ENCODE measurements at regions not wholly inside any gene's neighbourhood (a gene's known extent, or its start where the extent isn't known, plus 50 kb on each side); places are given as distances from the start of the nearest gene placed in this dataset.

DNA sequence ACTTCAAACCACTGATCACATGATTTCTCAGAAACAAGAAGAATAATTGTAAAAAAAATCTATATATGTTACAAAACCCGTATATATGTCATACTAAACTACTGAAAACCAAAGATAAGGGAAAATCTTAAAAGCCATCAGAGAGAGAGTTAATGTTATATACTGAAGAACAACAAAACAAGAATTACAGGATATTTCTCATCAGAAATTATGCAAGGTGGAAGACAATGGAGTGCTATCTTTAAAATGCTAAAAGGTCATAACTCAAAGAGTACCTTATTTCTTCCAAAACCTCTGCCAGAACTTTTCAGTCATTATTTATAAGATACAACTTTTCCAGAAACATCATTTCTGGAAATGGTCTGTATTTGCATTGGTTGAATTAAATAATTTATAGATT lies 256.8 kb downstream of the RBM26 start:
- Histone ChIP-seq H3K9ac (ENCODE audit: low read length) (no peak overlapping the region), H3K27ac (ENCODE audit: low read depth, low read length, poor library complexity, severe bottlenecking) (no peak overlapping the region), H3K9me2 (ENCODE audit: low read depth, low read length) (no peaks in the 10 kb centered on the region), H2AFZ (ENCODE audit: low read length) (no peak overlapping the region), H3K4me3 (ENCODE audit: low read depth, low read length, poor library complexity, severe bottlenecking) (no peak overlapping the region), H3K27me3 (ENCODE audit: insufficient read depth, low read length) (no peaks in the 10 kb centered on the region), H4K20me1 (ENCODE audit: insufficient read depth, low read length) (no peaks in the 10 kb centered on the region), H3K4me2 (ENCODE audit: low read length) (no peak overlapping the region), H3K79me2 (ENCODE audit: insufficient read depth, low read length) (no peaks in the 10 kb centered on the region), H3F3A (ENCODE audit: insufficient read depth, low read length) (no peaks in the 10 kb centered on the region), H3K36me3 (ENCODE audit: insufficient read depth, low read length) (no peaks in the 10 kb centered on the region), H3K4me1 (ENCODE audit: insufficient read depth, low read length, severe bottlenecking) (no peaks in the 10 kb centered on the region), H3K9me3 (ENCODE audit: low read length) (no peaks in the 10 kb centered on the region)
- TF ChIP-seq, protein P1, sequence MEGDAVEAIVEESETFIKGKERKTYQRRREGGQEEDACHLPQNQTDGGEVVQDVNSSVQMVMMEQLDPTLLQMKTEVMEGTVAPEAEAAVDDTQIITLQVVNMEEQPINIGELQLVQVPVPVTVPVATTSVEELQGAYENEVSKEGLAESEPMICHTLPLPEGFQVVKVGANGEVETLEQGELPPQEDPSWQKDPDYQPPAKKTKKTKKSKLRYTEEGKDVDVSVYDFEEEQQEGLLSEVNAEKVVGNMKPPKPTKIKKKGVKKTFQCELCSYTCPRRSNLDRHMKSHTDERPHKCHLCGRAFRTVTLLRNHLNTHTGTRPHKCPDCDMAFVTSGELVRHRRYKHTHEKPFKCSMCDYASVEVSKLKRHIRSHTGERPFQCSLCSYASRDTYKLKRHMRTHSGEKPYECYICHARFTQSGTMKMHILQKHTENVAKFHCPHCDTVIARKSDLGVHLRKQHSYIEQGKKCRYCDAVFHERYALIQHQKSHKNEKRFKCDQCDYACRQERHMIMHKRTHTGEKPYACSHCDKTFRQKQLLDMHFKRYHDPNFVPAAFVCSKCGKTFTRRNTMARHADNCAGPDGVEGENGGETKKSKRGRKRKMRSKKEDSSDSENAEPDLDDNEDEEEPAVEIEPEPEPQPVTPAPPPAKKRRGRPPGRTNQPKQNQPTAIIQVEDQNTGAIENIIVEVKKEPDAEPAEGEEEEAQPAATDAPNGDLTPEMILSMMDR (IDR thresholded peaks at IDR 0.05; ENCODE audit: low read length) = no peak
- TF ChIP-seq EZH2 (IDR thresholded peaks at IDR 0.05; ENCODE audit: borderline replicate concordance, low read length) = no peak

DNA sequence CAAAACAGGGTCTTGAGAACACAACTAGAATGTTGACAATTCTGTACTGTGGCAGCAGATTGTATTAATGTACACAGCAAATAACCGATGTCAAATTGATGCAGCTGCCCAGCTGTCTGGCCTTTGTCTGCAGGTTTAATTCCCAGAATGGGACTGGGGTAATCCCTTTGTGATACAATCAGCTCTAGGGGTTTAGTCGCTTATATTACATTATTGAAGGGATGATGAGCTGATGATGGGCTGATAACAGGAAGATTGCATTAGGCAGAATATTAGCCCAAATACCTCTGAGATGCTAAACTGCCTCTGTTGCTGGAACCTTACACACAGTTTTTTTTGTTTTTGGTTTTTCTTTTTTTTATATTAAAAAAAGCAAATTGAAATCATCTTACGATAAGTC lies 265.0 kb downstream of the RBM26 start:
- no peaks in the 10 kb centered on the region for H4K20me1 ChIP-seq (ENCODE audit: insufficient read depth, low read length)
- H3K9ac ChIP-seq (ENCODE audit: low read length) = no peak overlapping the region
- no peaks in the 10 kb centered on the region for H3K36me3 ChIP-seq (ENCODE audit: insufficient read depth, low read length)
- H3K9me3 ChIP-seq (ENCODE audit: low read length) = no peaks in the 10 kb centered on the region
- no peaks in the 10 kb centered on the region for H3K79me2 ChIP-seq (ENCODE audit: insufficient read depth, low read length)
- H3K4me1 ChIP-seq (ENCODE audit: insufficient read depth, low read length, severe bottlenecking) = no peaks in the 10 kb centered on the region
- H3K27me3 ChIP-seq (ENCODE audit: insufficient read depth, low read length) = no peaks in the 10 kb centered on the region
- no peak overlapping the region for H3K4me3 ChIP-seq (ENCODE audit: low read depth, low read length, poor library complexity, severe bottlenecking)
- no peaks in the 10 kb centered on the region for H3K9me2 ChIP-seq (ENCODE audit: low read depth, low read length)
- H3K4me2 ChIP-seq (ENCODE audit: low read length) = no peak overlapping the region
- no peaks in the 10 kb centered on the region for H3F3A ChIP-seq (ENCODE audit: insufficient read depth, low read length)
- no peak overlapping the region for H2AFZ ChIP-seq (ENCODE audit: low read length)
- no peak for TF ChIP-seq EZH2 (IDR thresholded peaks at IDR 0.05; ENCODE audit: borderline replicate concordance, low read length)
- TF ChIP-seq, protein P1 (IDR thresholded peaks at IDR 0.05; ENCODE audit: low read length) = no peak
- H3K27ac ChIP-seq (ENCODE audit: low read depth, low read length, poor library complexity, severe bottlenecking) = no peak overlapping the region

DNA sequence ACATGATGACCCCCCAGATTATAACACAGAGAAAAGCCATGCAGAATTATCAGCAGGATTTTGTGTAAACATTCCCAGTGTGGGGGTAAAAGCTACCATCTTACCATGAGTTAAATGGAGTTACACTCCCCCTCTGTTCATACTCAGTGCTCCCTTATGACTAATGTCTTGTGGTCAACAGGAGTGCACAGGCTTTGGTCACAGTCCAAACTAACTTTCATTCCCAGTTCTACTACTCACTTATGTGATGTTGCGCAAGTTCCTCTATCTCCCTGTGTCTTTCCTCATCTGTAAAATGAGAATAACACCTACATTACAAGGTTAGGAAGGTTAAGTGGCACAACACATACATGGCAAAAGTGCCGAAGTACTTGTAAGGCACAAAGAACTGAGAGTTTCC lies 277.9 kb downstream of the RBM26 start:
- H3K4me2 ChIP-seq (ENCODE audit: low read length) = no peak overlapping the region
- no peak overlapping the region for H3K27ac ChIP-seq (ENCODE audit: low read depth, low read length, poor library complexity, severe bottlenecking)
- H3F3A ChIP-seq (ENCODE audit: insufficient read depth, low read length) = no peaks in the 10 kb centered on the region
- H4K20me1 ChIP-seq (ENCODE audit: insufficient read depth, low read length) = no peaks in the 10 kb centered on the region
- no peaks in the 10 kb centered on the region for H3K4me1 ChIP-seq (ENCODE audit: insufficient read depth, low read length, severe bottlenecking)
- no peak overlapping the region for H3K9ac ChIP-seq (ENCODE audit: low read length)
- H2AFZ ChIP-seq (ENCODE audit: low read length) = no peak overlapping the region
- H3K4me3 ChIP-seq (ENCODE audit: low read depth, low read length, poor library complexity, severe bottlenecking) = no peak overlapping the region
- H3K27me3 ChIP-seq (ENCODE audit: insufficient read depth, low read length) = no peaks in the 10 kb centered on the region
- H3K9me2 ChIP-seq (ENCODE audit: low read depth, low read length) = no peaks in the 10 kb centered on the region
- no peaks in the 10 kb centered on the region for H3K79me2 ChIP-seq (ENCODE audit: insufficient read depth, low read length)
- H3K36me3 ChIP-seq (ENCODE audit: insufficient read depth, low read length) = no peaks in the 10 kb centered on the region
- H3K9me3 ChIP-seq (ENCODE audit: low read length) = no peaks in the 10 kb centered on the region
- TF ChIP-seq, protein P1 (IDR thresholded peaks at IDR 0.05; ENCODE audit: low read length) = no peak
- TF ChIP-seq EZH2 (IDR thresholded peaks at IDR 0.05; ENCODE audit: borderline replicate concordance, low read length) = no peak
